AG08396 (cell line): ENCODE measurements at regions not wholly inside any gene's neighbourhood (a gene's known extent, or its start where the extent isn't known, plus 50 kb on each side); places are given as distances from the start of the nearest gene placed in this dataset.
A peak's percentile ranks its signal among the peaks of the same experiment; 100 is the strongest.

Source experiments
- DNase-seq: peaks from one replicate; pipeline ENCODE4 v3.0.0; 2012; ENCODE audit warnings: low spot score, mixed read lengths

- DNase-seq = no peak
Observed at GRCh38 chr20:62581308-62581707, 61.0 kb upstream of the SLCO4A1 start.

GRCh38 chr20:62581806-62582205 lies 60.5 kb upstream of the SLCO4A1 start:
- no peak for DNase-seq

GRCh38 chr20:62583424-62583920 lies 58.8 kb upstream of the SLCO4A1 start:
- peak; percentile 74 for DNase-seq

- no peak for DNase-seq
Observed at GRCh38 chr20:62584671-62585460, 57.4 kb upstream of the SLCO4A1 start.

GRCh38 chr20:62585461-62585970 lies 56.8 kb upstream of the SLCO4A1 start:
- no peak for DNase-seq

- DNase-seq = no peak
Observed at GRCh38 chr20:62586799-62587198, 55.5 kb upstream of the SLCO4A1 start.

- peak; percentile 51 for DNase-seq
Observed at GRCh38 chr20:62587757-62588402, 54.4 kb upstream of the SLCO4A1 start.

GRCh38 chr20:62588458-62589149 lies 53.7 kb upstream of the SLCO4A1 start:
- no peak for DNase-seq

- no peak for DNase-seq
Observed at GRCh38 chr20:62589150-62589498, 53.2 kb upstream of the SLCO4A1 start.

GRCh38 chr20:62589720-62590119 lies 52.6 kb upstream of the SLCO4A1 start:
- no peak for DNase-seq

GRCh38 chr20:62590309-62591121 lies 51.8 kb upstream of the SLCO4A1 start:
- DNase-seq = peak; percentile 80

- no peak for DNase-seq
Observed at GRCh38 chr20:62591122-62591468, 51.2 kb upstream of the SLCO4A1 start.

GRCh38 chr20:62591591-62591990 lies 50.7 kb upstream of the SLCO4A1 start:
- no peak for DNase-seq
